ENCODE measurements at regions not wholly inside any gene's neighbourhood (a gene's known extent, or its start where the extent isn't known, plus 50 kb on each side); places are given as distances from the start of the nearest gene placed in this dataset.

- H3K9ac ChIP-seq (ENCODE audit: insufficient read depth in 1 of 2, low read depth in 2 of 2, low read length in 2 of 2), result no peak overlapping the region
- BruUV-seq (replicated peaks), result no TSS peak
- H3K36me3 ChIP-seq (ENCODE audit: control insufficient read depth, insufficient read depth, low read length), result no peaks in the 10 kb centered on the region
- FAIRE-seq (peak; percentile 84), DNase-seq (ENCODE audit: extremely low read depth in 1 of 4, low spot score in 3 of 4) (peak; percentile 12 to 58 (median 24)), ATAC-seq (no peak)
- no peaks in the 10 kb centered on the region for H3K9me1 ChIP-seq (ENCODE audit: control insufficient read depth, insufficient read depth, low read length)
- H3K4me3 ChIP-seq, result no peak overlapping the region
- H2AFZ ChIP-seq (ENCODE audit: low read depth, low read length), result no peak overlapping the region
- H3K4me2 ChIP-seq (ENCODE audit: insufficient read depth, low read length), result no peak overlapping the region
- H3K27ac ChIP-seq (ENCODE audit: extremely low read depth, low read depth, low read length), result no peak overlapping the region
- H3K27me3 ChIP-seq (ENCODE audit: control insufficient read depth in 2 of 2, insufficient read depth in 2 of 2, low read length in 2 of 2), result no peaks in the 10 kb centered on the region
- no peaks in the 10 kb centered on the region for H3K9me3 ChIP-seq (replicated peaks; ENCODE audit: control insufficient read depth, insufficient read depth, low read depth, low read length)
- in situ Hi-C loops (cut with MboI) (no loop called here), intact Hi-C loops (cut with micrococcal nuclease) (loop anchor here (10.0 kb wide), 1 partner anchor 632 kb away; no protein-coding TSS in a partner anchor)
- H3K79me2 ChIP-seq (ENCODE audit: control insufficient read depth, insufficient read depth, low read length), result no peaks in the 10 kb centered on the region
- CTCF ChIA-PET (ENCODE audit: low intra/inter-chr PET ratio), result interaction anchor here (0.6 to 1.3 kb wide), 2 partner anchors 632 to 1358 kb away, joined by 3 to 5 read pairs; no protein-coding TSS in a partner anchor
- H3K4me1 ChIP-seq (replicated peaks in 1 of 2; ENCODE audit: control insufficient read depth in 2 of 2, insufficient read depth in 2 of 2, low read length in 2 of 2), result no peaks in the 10 kb centered on the region
- 2% methylated on average over 6 of the region's 7 CpGs for WGBS (ENCODE audit: insufficient coverage, low coverage, missing lambda C conversion rate)
- POLR2A ChIA-PET, result interaction anchor here (1.3 kb wide), 1 partner anchor 626 kb away, joined by 3 read pairs; the partner anchor contains the start of gene HS3ST3B1
- no peaks in the 10 kb centered on the region for H4K20me1 ChIP-seq (replicated peaks; ENCODE audit: control insufficient read depth, insufficient read depth, low read length)
- TF ChIP-seq ZNF384 (IDR thresholded peaks at IDR 0.05; ENCODE audit: low read depth, low read length), result peak; percentile 82
- no peak for TF ChIP-seq ZBTB2 (IDR thresholded peaks at IDR 0.05)
- no peak for TF ChIP-seq SMAD4 (CRISPR knock-in tag; conservative IDR thresholded peaks at IDR 0.05)
- TF ChIP-seq ATF6 (CRISPR knock-in tag; IDR thresholded peaks at IDR 0.05), result no peak
- TF ChIP-seq HMG20B (CRISPR knock-in tag; IDR thresholded peaks at IDR 0.05), result no peak
- TF ChIP-seq ETV1 (tag; conservative IDR thresholded peaks at IDR 0.05; ENCODE audit: low read depth), result no peak
- no peak for TF ChIP-seq U2AF1 (optimal IDR thresholded peaks at IDR 0.05; ENCODE audit: low read depth, low read length)
- TF ChIP-seq RAD21 (CRISPR knock-in tag; conservative IDR thresholded peaks at IDR 0.05 in 1 of 2, IDR thresholded peaks at IDR 0.05 in 1 of 2), result peak; percentile 64 to 72
- TF ChIP-seq HCFC1 (IDR thresholded peaks at IDR 0.05; ENCODE audit: low read depth, low read length), result no peak
- no peak for TF ChIP-seq SAFB2 (IDR thresholded peaks at IDR 0.05; ENCODE audit: borderline replicate concordance, low read depth, low read length, severe bottlenecking)
- TF ChIP-seq BMI1 (IDR thresholded peaks at IDR 0.05; ENCODE audit: low read length), result no peak
- no peak for TF ChIP-seq PHTF2 (CRISPR knock-in tag; IDR thresholded peaks at IDR 0.05)
- TF ChIP-seq MIER1 (IDR thresholded peaks at IDR 0.05; ENCODE audit: low read depth), result no peak
- no peak for TF ChIP-seq HOXB6 (CRISPR knock-in tag; IDR thresholded peaks at IDR 0.05; ENCODE audit: borderline replicate concordance)
- TF ChIP-seq HNRNPH1 (optimal IDR thresholded peaks at IDR 0.05; ENCODE audit: low read depth, low read length), result no peak
- no peak for TF ChIP-seq NFE2 (IDR thresholded peaks at IDR 0.05; ENCODE audit: low read depth)
- TF ChIP-seq MITF (IDR thresholded peaks at IDR 0.05), result no peak
- TF ChIP-seq POLR3G (IDR thresholded peaks at IDR 0.05; ENCODE audit: extremely low read depth, insufficient read length, insufficient replicate concordance), result no peak
- peak; percentile 19; the same call in 1 of the 2 replicates for TF ChIP-seq RB1 (IDR thresholded peaks at IDR 0.05; ENCODE audit: low read depth)
- TF ChIP-seq ZNF780A (CRISPR knock-in tag; IDR thresholded peaks at IDR 0.05), result no peak
Measured at GRCh38 chr17:14926526-14927122, 338.5 kb downstream of the PMP22 start.
